Colonic mucosa (tissue), 4 donors: ENCODE measurements at regions not wholly inside any gene's neighbourhood (a gene's known extent, or its start where the extent isn't known, plus 50 kb on each side); places are given as distances from the start of the nearest gene placed in this dataset.

Experiments used
- DNase-seq: peaks from one replicate; pipeline ENCODE4 v3.0.0-alpha.2; 2020
- H3K27ac ChIP-seq: fragments of 200-600 bp; one replicate; pipeline ENCODE4 v1.8.0; 2021
- H3K27me3 ChIP-seq: fragments of 200-600 bp; one replicate; pipeline ENCODE4 v1.8.0; 2021
- H3K36me3 ChIP-seq: fragments of 200-600 bp; one replicate; pipeline ENCODE4 v1.8.0; 2021
- H3K4me1 ChIP-seq: fragments of 200-600 bp; one replicate; pipeline ENCODE4 v1.8.0; 2021; ENCODE audit warnings: mild to moderate bottlenecking
- H3K4me3 ChIP-seq: fragments of 200-600 bp; one replicate; pipeline ENCODE4 v1.8.0; 2021
- H3K9ac ChIP-seq, 2 donors: one replicate each; pipeline ENCODE4 v1.7.0; 2013; ENCODE audit warnings: control low read depth in 2 of 2, low read depth in 2 of 2, low read length in 2 of 2
- H3K9me3 ChIP-seq: fragments of 200-600 bp; one replicate; pipeline ENCODE4 v1.8.0; 2021
- intact Hi-C: fragments of 100-400 bp; cut with DNase I; formaldehyde crosslinking; loops from one replicate; pipeline ENCODE4 v1.14.1; 2022
- TF ChIP-seq, protein P1 (sequence below): fragments of 200-600 bp; IDR thresholded peaks from one replicate; pipeline ENCODE4 v1.8.0; 2022; ENCODE audit warnings: antibody characterized with exemption, mild to moderate bottlenecking
- donor health status: healthy.
- donor health status: DM: no; HTN: no; CAD: no.
- donor health status: DM: no; HTN: no; CAD: no.

DNA sequence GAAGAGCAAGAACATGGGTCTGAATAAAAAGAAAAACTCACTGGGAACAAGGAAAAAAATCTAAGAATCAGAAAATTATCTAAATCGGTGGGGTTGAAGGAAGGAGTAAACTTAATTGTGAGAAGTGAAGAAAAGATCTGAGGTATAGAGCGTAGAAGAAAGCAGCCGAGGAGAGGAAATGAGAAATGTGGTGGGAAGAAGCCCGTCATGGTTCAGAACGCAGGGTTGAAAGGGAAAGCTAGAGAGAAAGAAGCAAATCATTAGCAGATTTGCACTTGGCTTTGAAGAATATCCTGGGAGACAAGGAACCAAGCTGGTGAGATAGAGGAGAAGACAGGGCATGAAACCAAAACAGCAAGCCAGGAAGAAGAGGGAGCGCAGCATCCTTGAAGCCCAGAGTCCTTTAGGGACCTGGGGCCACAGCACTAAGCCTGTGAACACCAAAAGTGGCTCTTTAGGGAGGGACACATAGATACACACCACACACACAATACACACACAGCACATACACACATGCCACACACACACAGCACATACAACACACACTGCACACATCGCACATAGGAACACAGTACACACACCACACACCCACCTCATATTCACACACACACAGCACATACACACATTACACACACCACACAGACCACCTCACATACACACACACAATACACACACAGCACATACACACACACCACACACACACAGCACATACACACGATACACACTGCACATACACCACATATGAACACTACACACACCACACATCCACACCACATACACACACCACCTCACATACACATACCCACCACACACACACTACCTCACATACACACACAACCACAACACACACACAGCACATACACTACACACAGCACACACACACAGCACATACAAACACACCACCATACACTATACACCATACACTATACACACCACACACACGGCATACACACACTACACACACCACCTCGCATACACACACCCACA, 274.6 kb downstream of the ETAA1 start:
- TF ChIP-seq, protein P1, sequence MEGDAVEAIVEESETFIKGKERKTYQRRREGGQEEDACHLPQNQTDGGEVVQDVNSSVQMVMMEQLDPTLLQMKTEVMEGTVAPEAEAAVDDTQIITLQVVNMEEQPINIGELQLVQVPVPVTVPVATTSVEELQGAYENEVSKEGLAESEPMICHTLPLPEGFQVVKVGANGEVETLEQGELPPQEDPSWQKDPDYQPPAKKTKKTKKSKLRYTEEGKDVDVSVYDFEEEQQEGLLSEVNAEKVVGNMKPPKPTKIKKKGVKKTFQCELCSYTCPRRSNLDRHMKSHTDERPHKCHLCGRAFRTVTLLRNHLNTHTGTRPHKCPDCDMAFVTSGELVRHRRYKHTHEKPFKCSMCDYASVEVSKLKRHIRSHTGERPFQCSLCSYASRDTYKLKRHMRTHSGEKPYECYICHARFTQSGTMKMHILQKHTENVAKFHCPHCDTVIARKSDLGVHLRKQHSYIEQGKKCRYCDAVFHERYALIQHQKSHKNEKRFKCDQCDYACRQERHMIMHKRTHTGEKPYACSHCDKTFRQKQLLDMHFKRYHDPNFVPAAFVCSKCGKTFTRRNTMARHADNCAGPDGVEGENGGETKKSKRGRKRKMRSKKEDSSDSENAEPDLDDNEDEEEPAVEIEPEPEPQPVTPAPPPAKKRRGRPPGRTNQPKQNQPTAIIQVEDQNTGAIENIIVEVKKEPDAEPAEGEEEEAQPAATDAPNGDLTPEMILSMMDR, result no peak
- no peak overlapping the region for H3K4me3 ChIP-seq
- no peaks in the 10 kb centered on the region for H3K4me1 ChIP-seq
- no peak for DNase-seq
- no peak overlapping the region for H3K27ac ChIP-seq
- no peaks in the 10 kb centered on the region for H3K9me3 ChIP-seq
- H3K9ac ChIP-seq, result no peak overlapping the region
- H3K27me3 ChIP-seq, result no peaks in the 10 kb centered on the region
- intact Hi-C loops, result no loop called here
- no peaks in the 10 kb centered on the region for H3K36me3 ChIP-seq

GRCh38 chr2:67674668-67675067, 277.5 kb downstream of the ETAA1 start:
- H3K27ac ChIP-seq, result no peak overlapping the region
- H3K27me3 ChIP-seq, result no peaks in the 10 kb centered on the region
- DNase-seq, result no peak
- TF ChIP-seq, protein P1, result no peak
- H3K9me3 ChIP-seq, result no peaks in the 10 kb centered on the region
- H3K4me1 ChIP-seq, result no peaks in the 10 kb centered on the region
- intact Hi-C loops, result no loop called here
- no peaks in the 10 kb centered on the region for H3K36me3 ChIP-seq
- no peak overlapping the region for H3K4me3 ChIP-seq
- H3K9ac ChIP-seq, result no peak overlapping the region

- Histone ChIP-seq H3K4me3 (no peak overlapping the region), H3K27ac (no peak overlapping the region), H3K36me3 (no peaks in the 10 kb centered on the region), H3K9me3 (no peaks in the 10 kb centered on the region), H3K27me3 (no peaks in the 10 kb centered on the region), H3K9ac (no peak overlapping the region), H3K4me1 (no peaks in the 10 kb centered on the region)
- TF ChIP-seq, protein P1, result no peak
- intact Hi-C loops, result no loop called here
- DNase-seq, result no peak
Observed at GRCh38 chr2:67684991-67685390, 287.9 kb downstream of the ETAA1 start.

- H3K27ac ChIP-seq, result no peak overlapping the region
- TF ChIP-seq, protein P1, result no peak
- H3K9me3 ChIP-seq, result no peaks in the 10 kb centered on the region
- H3K4me1 ChIP-seq, result no peaks in the 10 kb centered on the region
- no peak overlapping the region for H3K9ac ChIP-seq
- H3K27me3 ChIP-seq, result no peaks in the 10 kb centered on the region
- H3K4me3 ChIP-seq, result no peak overlapping the region
- DNase-seq, result no peak
- H3K36me3 ChIP-seq, result no peaks in the 10 kb centered on the region
- intact Hi-C loops, result no loop called here
Observed at GRCh38 chr2:67686254-67686653, 289.1 kb downstream of the ETAA1 start.

- no peak for DNase-seq
Observed at GRCh38 chr2:67689186-67689585, 292.1 kb downstream of the ETAA1 start.

More at GRCh38 chr2:67689186-67689585, 292.1 kb downstream of the ETAA1 start:
- H3K36me3 ChIP-seq, result no peaks in the 10 kb centered on the region
- no peak overlapping the region for H3K9ac ChIP-seq
- TF ChIP-seq, protein P1, result no peak
- no peak overlapping the region for H3K4me3 ChIP-seq
- no peaks in the 10 kb centered on the region for H3K27me3 ChIP-seq
- intact Hi-C loops, result no loop called here
- no peaks in the 10 kb centered on the region for H3K9me3 ChIP-seq
- no peak overlapping the region for H3K27ac ChIP-seq
- no peaks in the 10 kb centered on the region for H3K4me1 ChIP-seq
